Retinal pigment epithelial cell (primary cell): ENCODE measurements at regions not wholly inside any gene's neighbourhood (a gene's known extent, or its start where the extent isn't known, plus 50 kb on each side); places are given as distances from the start of the nearest gene placed in this dataset.

Experiments
- DNase-seq: peaks from one replicate; pipeline ENCODE4 v3.0.0-alpha.2; 2010; ENCODE audit warnings: low read depth
- H3K4me3 ChIP-seq: 2 replicates; pipeline ENCODE4 v1.5.1; 2011; ENCODE audit warnings: mild to moderate bottlenecking, low read length, control low read depth, moderate library complexity
- TF ChIP-seq, protein P1 (sequence below): conservative IDR thresholded peaks from 2 replicates; pipeline ENCODE4 v1.5.1; 2011; ENCODE audit warnings: low read depth, low read length, control low read depth, inconsistent platforms

DNA sequence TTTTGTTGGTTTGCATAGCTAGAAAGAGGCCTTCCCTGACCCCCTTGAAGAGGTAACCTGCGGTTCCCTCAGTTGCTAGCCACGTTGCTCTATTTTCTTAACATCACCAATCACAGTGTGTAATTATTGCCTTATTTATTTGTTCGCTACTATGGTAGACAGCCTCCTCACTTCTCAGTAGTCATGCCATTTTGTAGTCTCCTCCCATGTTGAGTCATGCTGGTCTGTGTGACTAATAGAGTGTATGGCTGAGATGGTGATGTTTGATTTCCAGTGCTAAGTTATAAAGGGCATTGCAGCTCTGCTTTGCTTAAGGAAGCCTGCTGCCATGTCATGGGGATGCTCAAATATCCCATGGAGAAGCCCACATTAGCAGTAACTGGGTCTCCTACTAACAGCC is 236.6 kb upstream of the CHD6 start:
- H3K4me3 ChIP-seq, result no peak overlapping the region
- TF ChIP-seq, protein P1, sequence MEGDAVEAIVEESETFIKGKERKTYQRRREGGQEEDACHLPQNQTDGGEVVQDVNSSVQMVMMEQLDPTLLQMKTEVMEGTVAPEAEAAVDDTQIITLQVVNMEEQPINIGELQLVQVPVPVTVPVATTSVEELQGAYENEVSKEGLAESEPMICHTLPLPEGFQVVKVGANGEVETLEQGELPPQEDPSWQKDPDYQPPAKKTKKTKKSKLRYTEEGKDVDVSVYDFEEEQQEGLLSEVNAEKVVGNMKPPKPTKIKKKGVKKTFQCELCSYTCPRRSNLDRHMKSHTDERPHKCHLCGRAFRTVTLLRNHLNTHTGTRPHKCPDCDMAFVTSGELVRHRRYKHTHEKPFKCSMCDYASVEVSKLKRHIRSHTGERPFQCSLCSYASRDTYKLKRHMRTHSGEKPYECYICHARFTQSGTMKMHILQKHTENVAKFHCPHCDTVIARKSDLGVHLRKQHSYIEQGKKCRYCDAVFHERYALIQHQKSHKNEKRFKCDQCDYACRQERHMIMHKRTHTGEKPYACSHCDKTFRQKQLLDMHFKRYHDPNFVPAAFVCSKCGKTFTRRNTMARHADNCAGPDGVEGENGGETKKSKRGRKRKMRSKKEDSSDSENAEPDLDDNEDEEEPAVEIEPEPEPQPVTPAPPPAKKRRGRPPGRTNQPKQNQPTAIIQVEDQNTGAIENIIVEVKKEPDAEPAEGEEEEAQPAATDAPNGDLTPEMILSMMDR, result no peak
- DNase-seq, result no peak

DNA sequence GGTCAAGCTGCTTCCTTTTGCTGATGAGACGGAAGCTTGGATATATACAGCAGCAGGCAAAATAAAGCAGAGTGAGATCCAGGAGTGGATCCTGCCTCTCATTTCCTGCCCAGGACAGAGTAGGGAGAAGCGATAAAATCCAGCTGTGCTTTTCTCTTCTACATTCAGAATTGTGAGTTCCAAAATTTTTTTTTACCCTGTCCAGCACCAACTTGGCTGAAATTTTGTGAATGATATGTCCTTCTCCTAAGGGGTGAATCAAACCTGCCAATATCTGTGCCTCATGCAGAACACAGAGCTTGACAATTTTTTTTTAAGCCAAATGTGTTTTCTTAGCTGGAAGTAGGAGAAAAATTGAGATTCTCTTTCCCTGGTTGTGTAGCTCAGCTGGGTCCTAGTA is 235.6 kb upstream of the CHD6 start:
- DNase-seq, result no peak
- no peak overlapping the region for H3K4me3 ChIP-seq
- TF ChIP-seq, protein P1, result no peak

DNA sequence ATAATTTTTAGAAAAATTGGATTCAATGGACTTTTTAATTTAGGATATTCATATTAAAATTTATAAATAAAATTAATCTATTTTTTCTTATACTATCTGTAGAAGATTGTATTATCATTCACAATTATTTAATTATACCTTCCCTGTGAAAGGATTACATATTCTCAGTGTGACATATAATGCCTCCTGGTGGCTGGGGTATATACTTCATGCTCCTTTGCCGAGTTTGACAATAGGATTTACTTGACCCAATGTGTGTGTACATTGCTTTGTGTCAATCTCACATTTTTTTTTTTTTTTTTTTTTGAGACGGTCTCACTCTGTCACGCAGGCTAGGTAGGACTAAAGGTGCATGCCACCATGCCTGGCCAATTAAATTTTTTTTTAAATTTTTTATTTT is 230.0 kb upstream of the CHD6 start:
- H3K4me3 ChIP-seq, result no peak overlapping the region
- TF ChIP-seq, protein P1, result no peak
- DNase-seq, result no peak

DNA sequence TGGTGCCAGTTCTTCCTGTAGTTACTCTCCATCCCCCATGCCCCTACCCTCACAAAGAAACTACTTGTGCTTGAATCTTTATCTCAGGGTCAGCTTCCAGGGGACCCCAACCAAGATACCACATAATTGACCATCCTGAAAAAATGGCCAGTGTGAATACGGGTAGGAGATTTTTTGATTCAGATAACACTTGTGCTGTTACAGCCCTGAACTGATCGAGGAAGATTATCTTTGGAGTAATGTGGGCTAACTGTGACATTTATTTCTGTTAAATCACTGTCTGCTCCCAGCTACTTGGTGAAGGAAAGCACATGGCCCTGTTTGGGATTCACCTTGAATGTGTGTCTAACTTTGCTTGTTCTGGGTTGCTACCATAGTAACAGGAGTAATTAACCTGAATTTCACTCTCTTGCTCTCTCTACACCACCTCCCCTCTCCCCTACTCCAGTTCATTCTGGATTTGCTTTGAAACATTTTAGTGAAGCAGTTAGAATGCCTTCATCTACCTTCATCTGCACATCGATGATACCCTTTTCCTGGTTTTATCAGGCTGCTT is 219.6 kb upstream of the CHD6 start:
- DNase-seq, result no peak
- no peak overlapping the region for H3K4me3 ChIP-seq
- TF ChIP-seq, protein P1, result no peak

DNA sequence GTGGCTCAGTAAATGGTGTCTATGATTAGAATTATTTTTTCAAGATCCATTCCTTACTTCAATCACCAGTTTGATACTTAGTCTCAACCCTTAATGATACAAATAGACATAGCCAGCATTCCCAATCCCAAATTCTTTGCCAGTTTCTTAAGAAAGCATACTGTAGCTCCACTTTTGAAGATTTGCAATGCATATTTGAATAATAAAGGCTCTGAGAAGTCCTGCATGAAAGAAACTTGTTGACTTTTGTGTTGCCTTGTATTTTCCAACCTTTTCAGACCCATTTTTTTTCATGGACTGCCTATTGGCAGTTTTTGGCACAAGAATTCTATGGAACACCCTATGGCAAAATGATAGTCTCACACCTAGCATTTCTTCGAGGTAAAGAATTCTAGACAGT is 215.6 kb upstream of the CHD6 start:
- TF ChIP-seq, protein P1, result no peak
- no peak overlapping the region for H3K4me3 ChIP-seq
- DNase-seq, result no peak

DNA sequence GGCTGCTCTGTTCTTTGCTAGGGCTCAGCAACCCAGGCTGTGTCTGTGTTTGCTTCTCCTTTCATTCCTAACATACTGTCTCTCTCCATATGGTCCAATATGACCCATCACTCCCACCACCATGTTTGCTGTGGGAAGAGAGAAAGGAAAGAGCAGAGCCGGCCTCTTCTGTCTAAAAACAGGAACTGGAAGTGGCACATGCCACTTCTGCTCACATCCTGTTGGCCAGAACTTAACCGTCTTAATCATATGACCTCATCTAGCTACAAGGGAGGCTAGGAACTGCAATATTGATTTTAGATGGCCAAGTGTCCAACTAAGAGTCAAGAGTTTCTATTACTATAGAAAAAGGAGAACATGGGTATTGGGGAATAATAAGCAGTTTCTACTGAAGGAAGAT is 212.5 kb upstream of the CHD6 start:
- no peak overlapping the region for H3K4me3 ChIP-seq
- TF ChIP-seq, protein P1, result no peak
- no peak for DNase-seq

DNA sequence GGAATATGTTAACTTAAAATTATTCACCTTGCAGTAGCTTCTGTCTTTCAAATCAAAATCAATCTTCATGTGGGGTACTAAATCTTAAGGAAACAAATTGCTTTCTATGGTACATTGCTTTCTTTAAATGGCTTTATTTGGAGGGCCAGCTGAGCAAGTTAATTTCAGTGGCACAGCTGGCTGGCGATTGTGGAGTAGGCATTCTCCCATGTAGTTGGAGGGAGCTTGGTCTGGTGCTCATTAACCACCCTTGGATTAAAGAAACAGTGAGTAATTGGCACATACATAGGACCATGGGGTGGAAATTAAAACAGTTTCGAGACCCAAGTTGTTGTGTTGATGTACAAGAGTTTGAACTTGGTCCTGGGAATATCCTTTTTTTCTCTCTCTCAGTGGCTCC is 201.3 kb upstream of the CHD6 start:
- no peak for DNase-seq
- TF ChIP-seq, protein P1, result no peak
- H3K4me3 ChIP-seq, result no peak overlapping the region
